Gastrocnemius medialis (tissue), 4 donors: ENCODE measurements at regions not wholly inside any gene's neighbourhood (a gene's known extent, or its start where the extent isn't known, plus 50 kb on each side); places are given as distances from the start of the nearest gene placed in this dataset.
"Not testable (repeated sequence)": the region's sequence is repeated elsewhere in the genome, so short reads cannot be mapped to it uniquely, and the experiment has no call there.

Experiments
- ATAC-seq, 2 donors: fragments of 150-250 bp; one replicate each; pipeline ENCODE4 v1.9.1; 2016
- DNase-seq, 2 donors: peaks; one replicate each; pipeline ENCODE4 v3.0.0-alpha.2; 2019
- H3K27ac ChIP-seq, 4 donors: fragments of 200-600 bp; sonication (generic); 1 replicate in 1 of 4; 2 replicates in 3 of 4; pipeline ENCODE4 v1.5.1; 2016 to 2018; ENCODE audit warnings: mild to moderate bottlenecking in 2 of 4, moderate library complexity in 1 of 4
- H3K27me3 ChIP-seq, 3 donors: fragments of 200-600 bp; sonication (generic) in 2 of 3; 1 replicate in 1 of 3; 2 replicates in 2 of 3; pipeline versions ENCODE4 v1.5.1 to v1.6.0; 2016 to 2019; ENCODE audit warnings: mild to moderate bottlenecking in 1 of 3, moderate library complexity in 1 of 3
- H3K36me3 ChIP-seq, 2 donors: fragments of 200-600 bp; sonication (generic) in 1 of 2; one replicate each; pipeline ENCODE4 v1.5.1; 2017 to 2018
- H3K4me1 ChIP-seq, 2 donors: fragments of 200-600 bp; sonication (generic) in 1 of 2; one replicate each; pipeline ENCODE4 v1.5.1; 2016 to 2017; ENCODE audit warnings: mild to moderate bottlenecking in 2 of 2
- H3K4me3 ChIP-seq, 4 donors: fragments of 200-600 bp; sonication (generic) in 3 of 4; 1 replicate in 1 of 4; 2 replicates in 3 of 4; pipeline ENCODE4 v1.5.1; 2016 to 2019; ENCODE audit warnings: mild to moderate bottlenecking in 2 of 4
- H3K9me3 ChIP-seq, 3 donors: fragments of 200-600 bp; sonication (generic) in 2 of 3; 1 replicate in 1 of 3; 2 replicates in 2 of 3; pipeline ENCODE4 v1.5.1; 2016 to 2019
- POLR2A ChIP-seq, 2 donors: fragments of 450-650 bp; IDR thresholded peaks; one replicate each; pipeline ENCODE4 v1.6.1; 2017; ENCODE audit warnings: antibody characterized with exemption in 2 of 2, mild to moderate bottlenecking in 2 of 2, moderate library complexity in 2 of 2
- in situ Hi-C, 4 donors: fragments of 200-750 bp; cut with MboI; loops; one replicate each; pipeline versions ENCODE4 v1.15.0 to v1.8.0; 2017; ENCODE audit warnings: low sequenced_read_pairs in 4 of 4
- intact Hi-C: fragments of 100-400 bp; cut with DNase I; formaldehyde crosslinking; loops from one replicate; pipeline ENCODE4 v1.15.1; 2023; ENCODE audit warnings: low total_unique reads
- TF ChIP-seq, protein P1 (sequence below), 5 experiments: fragments of 450-650 bp in 3 of 5; fragments of 200-600 bp in 2 of 5; sonication (generic) in 2 of 5; IDR thresholded peaks in 4 of 5; conservative IDR thresholded peaks in 1 of 5; 1 replicate in 4 of 5; 2 replicates in 1 of 5; pipeline ENCODE4 v1.5.1; 2016 to 2019; ENCODE audit warnings: antibody characterized with exemption in 5 of 5, mild to moderate bottlenecking in 3 of 5, moderate library complexity in 3 of 5

GRCh38 chr12:75859868-75860267 is 171.7 kb downstream of the PHLDA1 start:
- ATAC-seq = peak; percentile 51 to 67
- H3K27me3 ChIP-seq = no peaks in the 10 kb centered on the region
- peak overlapping the region in 2 of 4 donors; percentile 3 to 34 for H3K27ac ChIP-seq
- intact Hi-C loops = no loop called here
- H3K9me3 ChIP-seq = no peaks in the 10 kb centered on the region
- H3K36me3 ChIP-seq = no peaks in the 10 kb centered on the region
- in situ Hi-C loops = no loop called here
- TF ChIP-seq, protein P1, sequence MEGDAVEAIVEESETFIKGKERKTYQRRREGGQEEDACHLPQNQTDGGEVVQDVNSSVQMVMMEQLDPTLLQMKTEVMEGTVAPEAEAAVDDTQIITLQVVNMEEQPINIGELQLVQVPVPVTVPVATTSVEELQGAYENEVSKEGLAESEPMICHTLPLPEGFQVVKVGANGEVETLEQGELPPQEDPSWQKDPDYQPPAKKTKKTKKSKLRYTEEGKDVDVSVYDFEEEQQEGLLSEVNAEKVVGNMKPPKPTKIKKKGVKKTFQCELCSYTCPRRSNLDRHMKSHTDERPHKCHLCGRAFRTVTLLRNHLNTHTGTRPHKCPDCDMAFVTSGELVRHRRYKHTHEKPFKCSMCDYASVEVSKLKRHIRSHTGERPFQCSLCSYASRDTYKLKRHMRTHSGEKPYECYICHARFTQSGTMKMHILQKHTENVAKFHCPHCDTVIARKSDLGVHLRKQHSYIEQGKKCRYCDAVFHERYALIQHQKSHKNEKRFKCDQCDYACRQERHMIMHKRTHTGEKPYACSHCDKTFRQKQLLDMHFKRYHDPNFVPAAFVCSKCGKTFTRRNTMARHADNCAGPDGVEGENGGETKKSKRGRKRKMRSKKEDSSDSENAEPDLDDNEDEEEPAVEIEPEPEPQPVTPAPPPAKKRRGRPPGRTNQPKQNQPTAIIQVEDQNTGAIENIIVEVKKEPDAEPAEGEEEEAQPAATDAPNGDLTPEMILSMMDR (IDR thresholded peaks at IDR 0.05 in 4 of 5, conservative IDR thresholded peaks at IDR 0.05 in 1 of 5) = no peak
- TF ChIP-seq POLR2A (IDR thresholded peaks at IDR 0.05) = no peak
- no peak overlapping the region for H3K4me3 ChIP-seq
- H3K4me1 ChIP-seq = peaks cover 0 to 6% of the 10 kb centered on the region in 2 donors
- peak; percentile 2 to 13 for DNase-seq

- Histone ChIP-seq H3K4me1 (peaks cover 0 to 6% of the 10 kb centered on the region in 2 donors), H3K4me3 (no peak overlapping the region), H3K27ac (no peak overlapping the region), H3K27me3 (no peaks in the 10 kb centered on the region), H3K36me3 (no peaks in the 10 kb centered on the region), H3K9me3 (no peaks in the 10 kb centered on the region)
- intact Hi-C loops (no loop called here), in situ Hi-C loops (no loop called here)
- DNase-seq (no peak), ATAC-seq (peak in 1 of 2 donors; percentile 40)
- TF ChIP-seq, protein P1 (IDR thresholded peaks at IDR 0.05 in 4 of 5, conservative IDR thresholded peaks at IDR 0.05 in 1 of 5) = no peak
- TF ChIP-seq POLR2A (IDR thresholded peaks at IDR 0.05) = no peak
Observed at GRCh38 chr12:75856235-75856634, 175.3 kb downstream of the PHLDA1 start.

DNA sequence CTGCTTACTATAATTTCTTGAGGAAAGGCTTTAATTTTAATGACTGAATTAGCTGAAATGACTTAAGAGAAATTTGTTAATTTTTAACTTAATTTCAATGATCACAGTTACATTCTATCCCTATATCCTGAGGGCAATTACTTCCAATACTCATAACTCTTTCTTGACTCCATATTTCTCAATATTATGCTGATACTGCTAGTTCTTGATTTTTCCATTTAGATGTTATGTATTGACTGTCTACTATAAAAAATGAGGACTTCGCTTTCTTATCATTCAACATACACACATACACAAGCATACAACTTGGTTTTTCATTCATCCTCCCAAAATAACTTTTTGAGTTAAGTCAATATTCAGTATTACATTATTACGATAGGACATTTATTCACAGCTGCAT is 176.2 kb downstream of the PHLDA1 start:
- Histone ChIP-seq H3K4me1 (peaks cover 0 to 12% of the 10 kb centered on the region in 2 donors), H3K9me3 (no peaks in the 10 kb centered on the region), H3K36me3 (no peaks in the 10 kb centered on the region), H3K27ac (no peak overlapping the region), H3K27me3 (no peaks in the 10 kb centered on the region), H3K4me3 (no peak overlapping the region)
- intact Hi-C loops (no loop called here), in situ Hi-C loops (no loop called here)
- no peak for ATAC-seq
- DNase-seq = no peak
- no peak for TF ChIP-seq POLR2A (IDR thresholded peaks at IDR 0.05)
- TF ChIP-seq, protein P1 (IDR thresholded peaks at IDR 0.05 in 4 of 5, conservative IDR thresholded peaks at IDR 0.05 in 1 of 5) = no peak

DNA sequence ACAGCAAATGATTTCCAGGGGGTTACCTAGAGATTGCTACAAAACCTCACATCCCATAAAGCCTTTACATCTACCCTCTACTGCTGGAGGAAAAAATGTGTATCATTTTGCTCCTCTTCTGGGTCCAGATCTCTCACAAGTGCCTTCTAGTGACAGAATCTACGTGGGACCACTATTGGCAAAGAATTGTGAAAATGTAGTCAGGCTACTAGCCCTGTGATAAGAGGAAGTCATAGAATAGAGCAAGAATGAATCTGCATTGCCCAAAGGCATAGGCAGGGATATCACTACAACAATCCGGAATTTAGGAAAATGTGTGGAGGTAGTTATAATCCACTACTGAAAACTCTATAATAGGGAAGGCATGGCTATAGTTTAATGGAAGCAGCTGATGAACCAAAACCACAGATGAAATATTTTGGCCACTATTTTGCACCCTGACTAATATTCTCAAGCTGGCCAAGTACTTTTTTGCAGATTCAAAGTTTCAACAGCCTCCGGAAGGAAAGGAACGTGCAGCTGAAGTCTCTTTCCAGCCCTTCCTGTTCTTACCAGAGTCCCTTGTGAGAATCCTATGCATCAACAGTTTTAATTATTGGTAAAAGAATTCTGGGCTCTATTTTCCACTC is 176.8 kb downstream of the PHLDA1 start:
- intact Hi-C loops (no loop called here), in situ Hi-C loops (no loop called here)
- no peak for ATAC-seq

DNA sequence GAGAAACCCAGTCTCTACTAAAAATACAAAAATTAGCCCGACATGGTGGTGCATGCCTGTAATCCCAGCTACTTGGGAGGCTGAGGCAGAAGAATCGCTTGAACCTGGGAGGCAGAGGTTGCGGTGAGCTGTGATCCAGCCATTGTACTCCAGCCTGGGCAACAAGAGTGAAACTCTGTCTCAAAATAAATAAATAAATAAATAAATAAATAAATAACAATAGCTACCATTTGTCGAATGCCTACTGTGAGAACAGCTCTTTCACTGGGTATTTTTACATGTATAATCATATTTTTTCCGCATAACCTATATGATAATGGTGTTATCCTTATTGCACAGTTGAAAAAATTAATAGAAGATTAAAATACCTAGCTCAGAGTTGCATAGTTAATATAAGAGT is 177.4 kb downstream of the PHLDA1 start:
- H3K27ac ChIP-seq, H3K9me3 ChIP-seq, ATAC-seq, H3K4me3 ChIP-seq, intact Hi-C loops, in situ Hi-C loops, H3K27me3 ChIP-seq, H3K36me3 ChIP-seq, DNase-seq: not testable (repeated sequence)
- peaks cover 0 to 12% of the 10 kb centered on the region in 2 donors for H3K4me1 ChIP-seq

More for the DNA sequence above, 176.8 kb downstream of the PHLDA1 start:
- Histone ChIP-seq H3K4me3 (no peak overlapping the region), H3K36me3 (no peaks in the 10 kb centered on the region), H3K4me1 (peaks cover 0 to 12% of the 10 kb centered on the region in 2 donors), H3K27me3 (no peaks in the 10 kb centered on the region), H3K27ac (no peak overlapping the region), H3K9me3 (no peaks in the 10 kb centered on the region)
- TF ChIP-seq, protein P1 (IDR thresholded peaks at IDR 0.05 in 4 of 5, conservative IDR thresholded peaks at IDR 0.05 in 1 of 5) = no peak
- TF ChIP-seq POLR2A (IDR thresholded peaks at IDR 0.05) = no peak
- DNase-seq = no peak
